Activated CD8-positive, alpha-beta memory T cell treated with anti-CD3 and anti-CD28 coated beads for 36 hours (primary cell): ENCODE measurements at regions not wholly inside any gene's neighbourhood (a gene's known extent, or its start where the extent isn't known, plus 50 kb on each side); places are given as distances from the start of the nearest gene placed in this dataset.

Source experiments
- CTCF ChIA-PET: fragments of 350-600 bp; sonication (Branson Sonifier 250); formaldehyde crosslinking; loops from one replicate; lab custom pipeline; 2021; ENCODE audit warnings: antibody characterized with exemption; lab: Charles Lee
- POLR2A ChIA-PET: fragments of 350-600 bp; sonication (Branson Sonifier 250); formaldehyde crosslinking; loops from one replicate; lab custom pipeline; 2021; ENCODE audit warnings: antibody characterized with exemption; lab: Charles Lee

GRCh38 chr3:68207327-68207726 lies 552.9 kb upstream of the SUCLG2 start:
- CTCF ChIA-PET: no interaction called here
- POLR2A ChIA-PET: no interaction called here

GRCh38 chr3:68206524-68207117 lies 552.2 kb upstream of the SUCLG2 start:
- ChIA-PET CTCF (no interaction called here), POLR2A (no interaction called here)

GRCh38 chr3:68186733-68187132 lies 532.3 kb upstream of the SUCLG2 start:
- CTCF ChIA-PET: no interaction called here

GRCh38 chr3:68176600-68176999 lies 522.2 kb upstream of the SUCLG2 start:
- POLR2A ChIA-PET: no interaction called here
- CTCF ChIA-PET: no interaction called here

More at GRCh38 chr3:68186733-68187132, 532.3 kb upstream of the SUCLG2 start:
- POLR2A ChIA-PET: no interaction called here

- ChIA-PET POLR2A (no interaction called here), CTCF (no interaction called here)
Measured at GRCh38 chr3:68173012-68173634, 518.7 kb upstream of the SUCLG2 start.

GRCh38 chr3:68172039-68172438 lies 517.6 kb upstream of the SUCLG2 start:
- POLR2A ChIA-PET: no interaction called here
- CTCF ChIA-PET: no interaction called here

GRCh38 chr3:68163968-68164367 lies 509.6 kb upstream of the SUCLG2 start:
- ChIA-PET CTCF (no interaction called here), POLR2A (interaction anchor here (0.6 kb wide), 1 partner anchor 640 kb away, joined by 3 read pairs; no protein-coding TSS in a partner anchor)

GRCh38 chr3:68163062-68163461 lies 508.6 kb upstream of the SUCLG2 start:
- POLR2A ChIA-PET: no interaction called here
- CTCF ChIA-PET: no interaction called here

- CTCF ChIA-PET: no interaction called here
- POLR2A ChIA-PET: no interaction called here
Measured at GRCh38 chr3:68162644-68163043, 508.2 kb upstream of the SUCLG2 start.

- POLR2A ChIA-PET: no interaction called here
- CTCF ChIA-PET: no interaction called here
Measured at GRCh38 chr3:68151359-68151758, 496.9 kb upstream of the SUCLG2 start.

- ChIA-PET CTCF (no interaction called here), POLR2A (no interaction called here)
Measured at GRCh38 chr3:68148447-68148846, 494.0 kb upstream of the SUCLG2 start.

- ChIA-PET CTCF (no interaction called here), POLR2A (no interaction called here)
Measured at GRCh38 chr3:68142441-68142840, 488.0 kb upstream of the SUCLG2 start.

- CTCF ChIA-PET: no interaction called here
- POLR2A ChIA-PET: no interaction called here
Measured at GRCh38 chr3:68139897-68140296, 485.5 kb upstream of the SUCLG2 start.

- POLR2A ChIA-PET: no interaction called here
- CTCF ChIA-PET: no interaction called here
Measured at GRCh38 chr3:68136411-68136810, 482.0 kb upstream of the SUCLG2 start.

GRCh38 chr3:68135067-68135466 lies 480.7 kb upstream of the SUCLG2 start:
- ChIA-PET CTCF (interaction anchor here (1.0 kb wide), 1 partner anchor 15 kb away, joined by 3 read pairs; no protein-coding TSS in a partner anchor), POLR2A (no interaction called here)

- ChIA-PET CTCF (no interaction called here), POLR2A (no interaction called here)
Measured at GRCh38 chr3:68129065-68129464, 474.7 kb upstream of the SUCLG2 start.

- ChIA-PET CTCF (no interaction called here), POLR2A (no interaction called here)
Measured at GRCh38 chr3:68123231-68123630, 468.8 kb upstream of the SUCLG2 start.

GRCh38 chr3:68121287-68121686 lies 466.9 kb upstream of the SUCLG2 start:
- CTCF ChIA-PET: no interaction called here
- POLR2A ChIA-PET: no interaction called here

- CTCF ChIA-PET: no interaction called here
- POLR2A ChIA-PET: no interaction called here
Measured at GRCh38 chr3:68116580-68116979, 462.2 kb upstream of the SUCLG2 start.

- ChIA-PET CTCF (interaction anchor here (0.7 kb wide), 1 partner anchor 13 kb away, joined by 3 read pairs; no protein-coding TSS in a partner anchor), POLR2A (no interaction called here)
Measured at GRCh38 chr3:68103811-68104210, 449.4 kb upstream of the SUCLG2 start.

GRCh38 chr3:68090571-68090970 lies 436.2 kb upstream of the SUCLG2 start:
- POLR2A ChIA-PET: no interaction called here
- CTCF ChIA-PET: interaction anchor here (1.1 kb wide), 1 partner anchor 13 kb away, joined by 3 read pairs; no protein-coding TSS in a partner anchor
